HEK293 (cell line): ENCODE measurements at regions not wholly inside any gene's neighbourhood (a gene's known extent, or its start where the extent isn't known, plus 50 kb on each side); places are given as distances from the start of the nearest gene placed in this dataset.

Experiments used
- CTCF ChIP-seq: fragments of 450-650 bp; formaldehyde crosslinking; IDR thresholded peaks from 2 replicates; pipeline ENCODE4 v1.5.1; 2016; ENCODE audit warnings: missing biosample characterization, missing genetic modification characterization
- GFI1B ChIP-seq: fragments of 450-650 bp; formaldehyde crosslinking; IDR thresholded peaks from 2 replicates; pipeline ENCODE4 v1.5.1; 2016; ENCODE audit warnings: missing biosample characterization, missing genetic modification characterization
- GLI2 ChIP-seq: fragments of 450-650 bp; formaldehyde crosslinking; IDR thresholded peaks from 2 replicates; pipeline ENCODE4; 2017; ENCODE audit warnings: missing biosample characterization, missing genetic modification characterization, low read depth, borderline replicate concordance
- MYNN ChIP-seq: fragments of 450-650 bp; formaldehyde crosslinking; IDR thresholded peaks from 2 replicates; pipeline ENCODE4 v1.5.1; 2016; ENCODE audit warnings: missing biosample characterization, missing genetic modification characterization, borderline replicate concordance
- SCRT2 ChIP-seq: fragments of 450-650 bp; formaldehyde crosslinking; IDR thresholded peaks from 2 replicates; pipeline ENCODE4 v1.5.1; 2016; ENCODE audit warnings: missing biosample characterization, missing genetic modification characterization
- ZNF114 ChIP-seq: fragments of 450-650 bp; formaldehyde crosslinking; IDR thresholded peaks from 2 replicates; pipeline ENCODE4 v1.5.0; 2017; ENCODE audit warnings: missing biosample characterization, missing genetic modification characterization
- ZNF138 ChIP-seq: fragments of 450-650 bp; formaldehyde crosslinking; IDR thresholded peaks from 2 replicates; pipeline ENCODE4 v1.5.1; 2016; ENCODE audit warnings: missing biosample characterization, missing genetic modification characterization, borderline replicate concordance

DNA sequence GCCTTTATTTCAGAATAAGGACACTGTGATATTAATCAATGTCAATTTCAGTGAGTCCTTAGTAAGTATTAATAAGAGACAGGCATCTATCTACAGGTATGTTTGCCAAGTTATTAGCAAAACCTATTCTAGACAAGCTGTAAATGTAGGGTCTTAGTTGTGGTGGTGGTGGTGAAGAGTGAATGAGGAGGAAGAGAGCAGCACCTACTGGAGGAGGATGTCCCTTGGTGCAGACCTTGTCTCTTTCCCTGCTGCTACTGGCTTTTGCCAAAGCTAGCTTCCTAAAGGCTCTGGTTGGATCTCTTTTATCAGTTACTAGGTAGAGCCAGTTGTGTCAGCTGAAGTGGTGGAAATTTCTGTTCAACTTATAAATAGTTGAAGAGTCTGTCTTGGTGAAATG, 304.8 kb upstream of the ATP2B1 start:
- TF ChIP-seq SCRT2 (tag by site-specific recombination) (no peak), ZNF114 (tag by site-specific recombination) (no peak), CTCF (tag by site-specific recombination) (peak; percentile 69; the same call in 1 of the 2 replicates), ZNF138 (no peak), GLI2 (tag by site-specific recombination) (no peak), GFI1B (tag by site-specific recombination) (no peak), MYNN (tag by site-specific recombination) (no peak)
